Mesendoderm (in vitro differentiated cells): ENCODE measurements at regions not wholly inside any gene's neighbourhood (a gene's known extent, or its start where the extent isn't known, plus 50 kb on each side); places are given as distances from the start of the nearest gene placed in this dataset.

ENCODE experiments used
- DNase-seq: peaks from one replicate; pipeline ENCODE4 v3.0.0; 2013
- H2AK5ac ChIP-seq: 2 replicates; pipeline ENCODE4 v1.6.1; 2013; ENCODE audit warnings: low read length, inconsistent platforms
- H2BK120ac ChIP-seq: 2 replicates; pipeline ENCODE4 v1.6.1; 2013; ENCODE audit warnings: low read depth, mild to moderate bottlenecking, low read length, moderate library complexity, mixed read lengths
- H2BK15ac ChIP-seq: replicated peaks from 2 replicates; pipeline ENCODE4 v1.6.1; 2013; ENCODE audit warnings: low read depth, mild to moderate bottlenecking, moderate library complexity
- H2BK5ac ChIP-seq: 2 replicates; pipeline ENCODE4 v1.6.1; 2013; ENCODE audit warnings: low read length, inconsistent platforms
- H3K18ac ChIP-seq: 2 replicates; pipeline ENCODE4 v1.6.1; 2013; ENCODE audit warnings: mild to moderate bottlenecking, low read length, mixed read lengths
- H3K23ac ChIP-seq: one replicate; pipeline ENCODE4 v1.6.1; 2013; ENCODE audit warnings: low read length
- H3K27ac ChIP-seq: 2 replicates; pipeline ENCODE4 v1.5.1; 2013; ENCODE audit warnings: low read depth, mild to moderate bottlenecking, inconsistent platforms, low read length, moderate library complexity
- H3K27me3 ChIP-seq: 2 replicates; pipeline ENCODE4 v1.6.1; 2013; ENCODE audit warnings: low read length, control low read depth, mild to moderate bottlenecking, inconsistent platforms; ENCODE audit not compliant: insufficient read depth, poor library complexity
- H3K36me3 ChIP-seq: 2 replicates; pipeline ENCODE4 v1.6.1; 2013; ENCODE audit warnings: low read length, inconsistent platforms; ENCODE audit not compliant: control insufficient read depth, insufficient read depth
- H3K4ac ChIP-seq: one replicate; pipeline ENCODE4 v1.6.1; 2013; ENCODE audit warnings: low read depth, mild to moderate bottlenecking, low read length, moderate library complexity
- H3K4me1 ChIP-seq: 2 replicates; pipeline ENCODE4 v1.6.1; 2013; ENCODE audit warnings: low read depth, low read length, inconsistent platforms; ENCODE audit not compliant: control insufficient read depth
- H3K4me2 ChIP-seq: 2 replicates; pipeline ENCODE4 v1.6.1; 2013; ENCODE audit warnings: low read length
- H3K4me3 ChIP-seq: 2 replicates; pipeline ENCODE4 v1.5.1; 2013; ENCODE audit warnings: mild to moderate bottlenecking, low read length
- H3K56ac ChIP-seq: one replicate; pipeline ENCODE4 v1.6.1; 2013; ENCODE audit warnings: low read length
- H3K79me1 ChIP-seq: 2 replicates; pipeline ENCODE4 v1.6.1; 2013; ENCODE audit warnings: low read length, inconsistent platforms
- H3K79me2 ChIP-seq: 2 replicates; pipeline ENCODE4 v1.6.1; 2013; ENCODE audit warnings: mild to moderate bottlenecking, low read length; ENCODE audit not compliant: control insufficient read depth, insufficient read depth
- H3K9ac ChIP-seq: 2 replicates; pipeline ENCODE4 v1.6.1; 2013; ENCODE audit warnings: low read length, inconsistent platforms
- H4K5ac ChIP-seq: one replicate; pipeline ENCODE4 v1.6.1; 2013; ENCODE audit warnings: low read length
- H4K8ac ChIP-seq: one replicate; pipeline ENCODE4 v1.6.1; 2013; ENCODE audit warnings: low read depth, mild to moderate bottlenecking, control low read depth, low read length, moderate library complexity
- WGBS: extraction: QIAGEN DNeasy Blood & Tissue Kit; methylation state at CpG from one replicate; pipeline ENCODE4 v1.1.7; 2013; ENCODE audit warnings: low lambda C conversion rate, missing lambda C conversion rate; ENCODE audit not compliant: insufficient coverage; ENCODE audit errors: extremely low coverage; 5-methylcytosine and 5-hydroxymethylcytosine counted together

- peak; percentile 3 for DNase-seq
- H4K8ac ChIP-seq = no peak overlapping the region
- no peaks in the 10 kb centered on the region for H3K79me2 ChIP-seq
- H3K4me3 ChIP-seq = no peak overlapping the region
- H3K36me3 ChIP-seq = no peaks in the 10 kb centered on the region
- no peak overlapping the region for H4K5ac ChIP-seq
- H3K4me1 ChIP-seq = no peaks in the 10 kb centered on the region
- H3K9ac ChIP-seq = no peak overlapping the region
- H3K79me1 ChIP-seq = no peaks in the 10 kb centered on the region
- no peak overlapping the region for H3K18ac ChIP-seq
- no CpG with 5 or more reads among the region's 1 CpG for WGBS
- H3K56ac ChIP-seq = no peak overlapping the region
- H3K4me2 ChIP-seq = no peak overlapping the region
- H2AK5ac ChIP-seq = no peak overlapping the region
- H3K27me3 ChIP-seq = no peaks in the 10 kb centered on the region
- no peak overlapping the region for H2BK120ac ChIP-seq
- H3K23ac ChIP-seq = no peak overlapping the region
- H3K27ac ChIP-seq = no peak overlapping the region
- no peak overlapping the region for H2BK5ac ChIP-seq
- H3K4ac ChIP-seq = no peak overlapping the region
- H2BK15ac ChIP-seq = no peak overlapping the region
Observed at GRCh38 chr2:228352048-228352447, 170.6 kb upstream of the SPHKAP start.

DNA sequence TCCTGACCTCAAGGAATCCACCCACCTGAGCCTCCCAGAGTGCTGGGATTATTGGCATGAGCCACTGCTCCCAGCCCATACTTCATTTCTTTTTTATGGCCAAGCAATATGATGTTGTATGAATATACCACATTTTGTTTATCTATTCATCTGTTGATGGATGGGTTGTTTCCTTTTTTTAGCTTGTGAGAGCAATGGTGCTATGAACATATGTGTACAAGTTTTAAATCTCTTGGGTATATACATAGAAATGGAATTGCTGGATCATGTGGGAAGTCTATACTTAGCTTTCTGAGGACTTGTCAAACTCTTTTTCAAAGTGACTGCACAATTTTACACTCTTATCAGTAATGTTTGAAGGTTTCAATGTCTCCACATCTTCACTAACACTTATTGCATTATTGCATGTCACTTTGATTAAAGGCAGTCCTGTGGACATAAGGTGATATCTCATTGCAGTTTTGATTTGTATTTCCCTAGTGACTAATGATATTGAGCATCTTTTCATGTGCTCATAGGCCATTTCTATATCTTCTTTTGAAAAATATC is 167.1 kb upstream of the SPHKAP start:
- Histone ChIP-seq H3K27ac (no peak overlapping the region), H3K4ac (no peak overlapping the region), H3K4me1 (no peaks in the 10 kb centered on the region), H3K27me3 (no peaks in the 10 kb centered on the region), H3K18ac (no peak overlapping the region), H4K8ac (no peak overlapping the region), H2BK120ac (no peak overlapping the region), H2BK5ac (no peak overlapping the region), H4K5ac (no peak overlapping the region), H3K56ac (no peak overlapping the region), H3K36me3 (no peaks in the 10 kb centered on the region), H2AK5ac (no peak overlapping the region), H3K23ac (no peak overlapping the region), H3K9ac (no peak overlapping the region), H2BK15ac (no peak overlapping the region), H3K4me3 (no peak overlapping the region), H3K79me2 (no peaks in the 10 kb centered on the region), H3K4me2 (no peak overlapping the region), H3K79me1 (no peaks in the 10 kb centered on the region)
- no peak for DNase-seq

GRCh38 chr2:228344531-228344930 is 163.0 kb upstream of the SPHKAP start:
- Histone ChIP-seq H3K4ac (no peak overlapping the region), H3K36me3 (no peaks in the 10 kb centered on the region), H3K27ac (no peak overlapping the region), H3K18ac (no peak overlapping the region), H3K79me1 (no peaks in the 10 kb centered on the region), H3K9ac (no peak overlapping the region), H2BK15ac (no peak overlapping the region), H3K23ac (no peak overlapping the region), H2AK5ac (no peak overlapping the region), H3K4me3 (no peak overlapping the region), H3K27me3 (no peaks in the 10 kb centered on the region), H4K5ac (no peak overlapping the region), H3K56ac (no peak overlapping the region), H3K4me1 (no peaks in the 10 kb centered on the region), H2BK5ac (no peak overlapping the region), H2BK120ac (no peak overlapping the region), H3K79me2 (no peaks in the 10 kb centered on the region), H3K4me2 (no peak overlapping the region), H4K8ac (no peak overlapping the region)
- WGBS = no CpG with 5 or more reads among the region's 2 CpGs
- no peak for DNase-seq

DNA sequence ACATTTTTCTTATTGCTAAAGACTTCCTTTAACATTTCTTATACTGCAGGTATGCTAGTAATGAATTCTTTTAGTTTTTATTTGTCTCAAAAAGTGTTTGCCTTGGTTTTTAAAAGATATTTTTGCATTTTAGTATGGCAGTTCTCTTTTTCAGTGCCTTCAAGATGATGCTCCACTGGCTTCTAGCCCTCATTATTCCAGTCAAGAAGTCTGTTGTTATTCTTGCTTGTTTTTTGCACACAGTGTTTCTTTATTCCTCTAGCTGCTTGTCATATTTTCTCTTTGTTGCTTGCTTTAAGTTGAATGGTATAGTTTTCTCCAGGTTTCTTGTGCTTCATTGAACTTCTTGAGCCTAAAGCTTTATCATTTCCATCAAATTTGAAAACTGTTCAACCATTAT is 158.0 kb upstream of the SPHKAP start:
- Histone ChIP-seq H3K79me2 (no peaks in the 10 kb centered on the region), H2BK5ac (no peak overlapping the region), H3K18ac (no peak overlapping the region), H3K4me1 (no peaks in the 10 kb centered on the region), H3K23ac (no peak overlapping the region), H4K5ac (no peak overlapping the region), H2BK120ac (no peak overlapping the region), H3K9ac (no peak overlapping the region), H3K27me3 (no peaks in the 10 kb centered on the region), H3K4me2 (no peak overlapping the region), H3K4ac (no peak overlapping the region), H3K27ac (no peak overlapping the region), H3K79me1 (no peaks in the 10 kb centered on the region), H2AK5ac (no peak overlapping the region), H3K56ac (no peak overlapping the region), H3K36me3 (no peaks in the 10 kb centered on the region), H2BK15ac (no peak overlapping the region), H3K4me3 (no peak overlapping the region), H4K8ac (no peak overlapping the region)
- DNase-seq = no peak

DNA sequence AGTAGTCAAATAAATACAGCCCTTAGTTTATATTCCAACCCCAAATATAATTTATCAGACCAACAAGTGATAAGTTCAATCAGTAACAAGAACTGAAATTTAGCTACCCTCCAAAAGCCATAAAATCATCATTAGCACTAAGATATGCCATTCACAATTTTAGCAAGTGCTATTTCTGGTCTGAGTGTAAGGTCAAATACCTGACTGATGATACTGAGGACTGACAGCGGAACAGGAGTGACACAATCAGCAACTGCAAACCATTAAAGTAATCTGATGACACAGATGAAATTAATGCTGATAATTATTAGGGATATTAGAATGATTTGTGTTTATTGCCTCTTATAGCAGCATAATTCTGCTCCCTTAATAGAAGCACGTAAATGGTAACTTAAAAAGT is 152.7 kb upstream of the SPHKAP start:
- Histone ChIP-seq H3K18ac (no peak overlapping the region), H4K8ac (no peak overlapping the region), H3K23ac (no peak overlapping the region)

DNA sequence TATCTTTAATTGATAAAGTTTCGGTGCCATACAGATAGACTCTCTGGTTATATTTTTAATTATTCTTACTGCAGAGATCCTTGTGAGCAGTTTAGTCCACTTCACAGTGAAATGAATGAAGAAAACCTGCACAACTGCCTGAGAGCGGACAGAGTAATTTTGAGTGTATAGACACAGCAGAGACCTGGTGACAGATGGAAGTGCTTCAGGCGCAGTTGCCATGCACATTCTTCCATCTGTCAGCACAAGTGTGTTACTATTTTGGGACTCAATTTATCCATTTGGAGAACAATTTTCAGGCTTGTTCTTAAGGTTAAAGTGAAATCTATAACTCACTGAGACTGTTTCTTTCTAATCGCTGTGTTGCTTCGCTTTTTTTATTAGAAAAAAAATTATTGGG is 147.8 kb upstream of the SPHKAP start:
- Histone ChIP-seq H2BK120ac (no peak overlapping the region), H4K8ac (no peak overlapping the region), H3K36me3 (no peaks in the 10 kb centered on the region), H3K27ac (no peak overlapping the region), H4K5ac (no peak overlapping the region), H3K79me1 (no peaks in the 10 kb centered on the region), H2BK15ac (no peak overlapping the region), H3K4me2 (no peak overlapping the region), H3K27me3 (no peaks in the 10 kb centered on the region), H3K4me1 (no peaks in the 10 kb centered on the region), H3K79me2 (no peaks in the 10 kb centered on the region), H3K9ac (no peak overlapping the region), H3K4me3 (no peak overlapping the region), H3K18ac (no peak overlapping the region), H3K4ac (no peak overlapping the region), H3K23ac (no peak overlapping the region), H2BK5ac (no peak overlapping the region), H3K56ac (no peak overlapping the region), H2AK5ac (no peak overlapping the region)
- no peak for DNase-seq
- WGBS = no CpG with 5 or more reads among the region's 5 CpGs

More for the DNA sequence above, 152.7 kb upstream of the SPHKAP start:
- no peak overlapping the region for H2BK5ac ChIP-seq
- H2BK120ac ChIP-seq = no peak overlapping the region
- no peak for DNase-seq
- no peaks in the 10 kb centered on the region for H3K79me2 ChIP-seq
- H3K79me1 ChIP-seq = no peaks in the 10 kb centered on the region
- H3K4me3 ChIP-seq = no peak overlapping the region
- no peak overlapping the region for H3K4ac ChIP-seq
- no peak overlapping the region for H4K5ac ChIP-seq
- no peak overlapping the region for H3K4me2 ChIP-seq
- no peak overlapping the region for H3K9ac ChIP-seq
- no peak overlapping the region for H2BK15ac ChIP-seq
- H2AK5ac ChIP-seq = no peak overlapping the region
- H3K36me3 ChIP-seq = no peaks in the 10 kb centered on the region
- H3K27me3 ChIP-seq = no peaks in the 10 kb centered on the region
- H3K56ac ChIP-seq = no peak overlapping the region
- no peak overlapping the region for H3K27ac ChIP-seq
- H3K4me1 ChIP-seq = no peaks in the 10 kb centered on the region
- WGBS = no CpG with 5 or more reads among the region's 2 CpGs
